GM23248 (cell line): ENCODE measurements at regions not wholly inside any gene's neighbourhood (a gene's known extent, or its start where the extent isn't known, plus 50 kb on each side); places are given as distances from the start of the nearest gene placed in this dataset.

ENCODE experiments used
- DNase-seq: peaks from one replicate; pipeline ENCODE4 v3.0.0-alpha.2; 2015
- H2AFZ ChIP-seq: fragments of 200-600 bp; sonication (generic); 2 replicates; pipeline ENCODE4 v1.6.1; 2016; ENCODE audit warnings: antibody characterized with exemption
- H3F3A ChIP-seq: fragments of 200-600 bp; sonication (generic); 2 replicates; pipeline ENCODE4 v1.6.1; 2016; ENCODE audit warnings: mild to moderate bottlenecking, antibody characterized with exemption, mixed run types; ENCODE audit not compliant: insufficient read depth
- H3K27ac ChIP-seq: fragments of 200-600 bp; sonication (generic); 2 replicates; pipeline ENCODE4 v1.5.1; 2016; ENCODE audit warnings: mild to moderate bottlenecking
- H3K27me3 ChIP-seq: fragments of 200-600 bp; sonication (generic); replicated peaks from 2 replicates; pipeline ENCODE4 v1.6.1; 2016; ENCODE audit warnings: mild to moderate bottlenecking; ENCODE audit not compliant: insufficient read depth
- H3K36me3 ChIP-seq: fragments of 200-600 bp; sonication (generic); 2 replicates; pipeline ENCODE4 v1.6.1; 2016; ENCODE audit warnings: low read depth, mild to moderate bottlenecking
- H3K4me1 ChIP-seq: fragments of 200-600 bp; sonication (generic); 2 replicates; pipeline ENCODE4 v1.6.1; 2016; ENCODE audit warnings: mild to moderate bottlenecking; ENCODE audit not compliant: insufficient read depth
- H3K4me2 ChIP-seq: fragments of 200-600 bp; sonication (generic); one replicate; pipeline ENCODE4 v1.6.1; 2016; ENCODE audit warnings: mild to moderate bottlenecking; ENCODE audit not compliant: unreplicated experiment
- H3K4me3 ChIP-seq: fragments of 200-600 bp; sonication (generic); 2 replicates; pipeline ENCODE4 v1.5.1; 2016; ENCODE audit warnings: mild to moderate bottlenecking
- H3K79me2 ChIP-seq: fragments of 200-600 bp; sonication (generic); 2 replicates; pipeline ENCODE4 v1.6.1; 2016; ENCODE audit warnings: mild to moderate bottlenecking; ENCODE audit not compliant: insufficient read depth
- H3K9ac ChIP-seq: fragments of 200-600 bp; sonication (generic); 2 replicates; pipeline ENCODE4 v1.6.1; 2016; ENCODE audit warnings: mild to moderate bottlenecking
- H3K9me2 ChIP-seq: fragments of 200-600 bp; sonication (generic); 2 replicates; pipeline ENCODE4 v1.6.1; 2016; ENCODE audit warnings: mixed run types, mild to moderate bottlenecking, moderate library complexity; ENCODE audit not compliant: insufficient read depth
- H3K9me3 ChIP-seq: fragments of 200-600 bp; sonication (generic); one replicate; pipeline ENCODE4 v1.6.1; 2017; ENCODE audit warnings: low read depth
- H4K20me1 ChIP-seq: fragments of 200-600 bp; sonication (generic); 2 replicates; pipeline ENCODE4 v1.6.0; 2016; ENCODE audit not compliant: insufficient read depth
- EZH2 ChIP-seq: fragments of 200-600 bp; sonication (generic); IDR thresholded peaks from 2 replicates; pipeline ENCODE4 v1.6.1; 2018; ENCODE audit warnings: antibody characterized with exemption, mild to moderate bottlenecking; ENCODE audit not compliant: insufficient read depth, poor library complexity, severe bottlenecking
- EZH2phosphoT487 ChIP-seq: fragments of 200-600 bp; sonication (generic); IDR thresholded peaks from 2 replicates; pipeline ENCODE4 v1.6.1; 2018; ENCODE audit warnings: antibody characterized with exemption, moderate library complexity, mild to moderate bottlenecking, low read depth; ENCODE audit not compliant: insufficient read depth
- WGBS, 2 experiments: methylation state at CpG; one replicate each; pipeline ENCODE4 v1.1.6; 2015 to 2017; ENCODE audit warnings: low lambda C conversion rate in 2 of 2, low coverage in 1 of 2; ENCODE audit errors: missing lambda C conversion rate in 2 of 2; 5-methylcytosine and 5-hydroxymethylcytosine counted together
- in situ Hi-C: fragments of 300-500 bp; cut with MboI; formaldehyde crosslinking; loops from 2 replicates; pipeline ENCODE4 v1.15.0; 2020

GRCh38 chr7:77473229-77474005 lies 57.3 kb upstream of the GSAP start:
- no peak overlapping the region for H3K4me3 ChIP-seq
- no peaks in the 10 kb centered on the region for H4K20me1 ChIP-seq
- H3K4me2 ChIP-seq = no peak overlapping the region
- in situ Hi-C loops = no loop called here
- no peak overlapping the region for H3K27ac ChIP-seq
- H3K27me3 ChIP-seq = no peaks in the 10 kb centered on the region
- no peaks in the 10 kb centered on the region for H3K79me2 ChIP-seq
- no peak for TF ChIP-seq EZH2
- no peak for TF ChIP-seq EZH2phosphoT487
- no peaks in the 10 kb centered on the region for H3K9me2 ChIP-seq
- no peaks in the 10 kb centered on the region for H3K4me1 ChIP-seq
- no peak overlapping the region for H3K9ac ChIP-seq
- WGBS, 2 experiments = 64 to 71% methylated on average over 8 of the region's 8 CpGs
- H2AFZ ChIP-seq = no peak overlapping the region
- DNase-seq = peak; percentile 23
- no peaks in the 10 kb centered on the region for H3K36me3 ChIP-seq
- no peaks in the 10 kb centered on the region for H3K9me3 ChIP-seq
- H3F3A ChIP-seq = no peaks in the 10 kb centered on the region

GRCh38 chr7:77469927-77470326 lies 53.8 kb upstream of the GSAP start:
- H3K4me2 ChIP-seq = no peak overlapping the region
- H3F3A ChIP-seq = peaks cover under 1% of the 10 kb centered on the region; the same call in 1 of the 2 replicates
- no peaks in the 10 kb centered on the region for H3K4me1 ChIP-seq
- 84 to 86% methylated on average over 1 of the region's 1 CpG for WGBS, 2 experiments
- no peak overlapping the region for H3K4me3 ChIP-seq
- H3K27ac ChIP-seq = no peak overlapping the region
- no peaks in the 10 kb centered on the region for H3K9me3 ChIP-seq
- H3K79me2 ChIP-seq = no peaks in the 10 kb centered on the region
- in situ Hi-C loops = no loop called here
- no peaks in the 10 kb centered on the region for H3K36me3 ChIP-seq
- no peak for DNase-seq
- no peaks in the 10 kb centered on the region for H3K9me2 ChIP-seq
- no peak overlapping the region for H3K9ac ChIP-seq
- H4K20me1 ChIP-seq = no peaks in the 10 kb centered on the region
- no peak overlapping the region for H2AFZ ChIP-seq
- H3K27me3 ChIP-seq = no peaks in the 10 kb centered on the region
- no peak for TF ChIP-seq EZH2
- TF ChIP-seq EZH2phosphoT487 = no peak

- 35 to 37% methylated on average over 3 of the region's 3 CpGs for WGBS, 2 experiments
- TF ChIP-seq EZH2 = no peak
- TF ChIP-seq EZH2phosphoT487 = no peak
- Histone ChIP-seq H4K20me1 (no peaks in the 10 kb centered on the region), H3K9me3 (no peaks in the 10 kb centered on the region), H3K9me2 (no peaks in the 10 kb centered on the region), H3K4me1 (peaks cover 10% of the 10 kb centered on the region), H3K9ac (no peak overlapping the region), H3K4me2 (no peak overlapping the region), H3K27ac (no peak overlapping the region), H3K36me3 (no peaks in the 10 kb centered on the region), H3K79me2 (no peaks in the 10 kb centered on the region), H2AFZ (no peak overlapping the region), H3K4me3 (no peak overlapping the region), H3F3A (peaks cover 12% of the 10 kb centered on the region), H3K27me3 (no peaks in the 10 kb centered on the region)
- in situ Hi-C loops = no loop called here
- DNase-seq = no peak
Observed at GRCh38 chr7:77467408-77467807, 51.3 kb upstream of the GSAP start.

- in situ Hi-C loops = no loop called here
- no peaks in the 10 kb centered on the region for H4K20me1 ChIP-seq
- H3K9me3 ChIP-seq = no peaks in the 10 kb centered on the region
- H3K9me2 ChIP-seq = no peaks in the 10 kb centered on the region
- H3K9ac ChIP-seq = no peak overlapping the region
- H3K27me3 ChIP-seq = no peaks in the 10 kb centered on the region
- peaks cover 10% of the 10 kb centered on the region for H3K4me1 ChIP-seq
- no peak for DNase-seq
- no peak overlapping the region for H3K27ac ChIP-seq
- peaks cover 12% of the 10 kb centered on the region for H3F3A ChIP-seq
- H3K79me2 ChIP-seq = no peaks in the 10 kb centered on the region
- no peak overlapping the region for H3K4me3 ChIP-seq
- H2AFZ ChIP-seq = no peak overlapping the region
- 93 to 97% methylated on average over 1 of the region's 1 CpG for WGBS, 2 experiments
- TF ChIP-seq EZH2phosphoT487 (no peak), EZH2 (no peak)
- H3K4me2 ChIP-seq = no peak overlapping the region
- no peaks in the 10 kb centered on the region for H3K36me3 ChIP-seq
Observed at GRCh38 chr7:77466450-77466849, 50.3 kb upstream of the GSAP start.
